GM21515 (cell line): ENCODE measurements at regions not wholly inside any gene's neighbourhood (a gene's known extent, or its start where the extent isn't known, plus 50 kb on each side); places are given as distances from the start of the nearest gene placed in this dataset.

Experiments used
- ATAC-seq: cut with Tn5 transposase; IDR thresholded peaks from one replicate; pipeline ENCODE4 v1.9.1; 2021; ENCODE audit not compliant: unreplicated experiment

DNA sequence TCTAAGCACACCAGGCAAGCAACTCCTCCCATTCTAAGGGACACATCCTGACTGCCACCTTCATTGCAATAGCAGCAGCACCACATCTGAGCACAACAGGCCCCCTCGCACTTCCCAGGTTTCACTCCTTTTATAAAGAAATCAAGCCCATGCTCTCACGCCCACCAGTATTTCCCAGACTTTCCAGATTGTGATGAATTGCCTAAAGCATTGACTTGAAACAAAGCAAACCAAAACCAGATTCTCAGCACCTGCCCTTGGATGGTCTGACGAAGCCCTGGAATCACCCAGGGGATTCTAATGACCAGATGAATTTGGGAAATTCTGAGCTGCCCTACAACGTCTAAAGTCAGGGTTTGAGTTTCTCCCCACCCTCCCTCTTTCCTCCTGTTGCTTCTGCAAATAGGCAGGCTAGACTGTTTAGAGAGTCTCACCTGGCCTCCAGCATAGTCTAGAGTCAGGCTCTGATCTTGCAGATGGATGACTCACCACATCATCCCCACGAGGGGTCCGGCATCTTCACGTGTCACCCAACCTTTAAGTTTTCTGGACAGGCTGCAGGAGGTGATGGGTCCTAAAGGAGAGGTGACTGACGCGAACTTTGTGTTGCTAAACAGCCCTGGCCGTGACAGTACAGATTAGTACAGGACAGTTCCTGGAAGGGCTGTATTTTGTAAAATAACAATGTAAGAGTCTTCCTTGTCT is 198.0 kb downstream of the SKIDA1 start:
- no peak for ATAC-seq

DNA sequence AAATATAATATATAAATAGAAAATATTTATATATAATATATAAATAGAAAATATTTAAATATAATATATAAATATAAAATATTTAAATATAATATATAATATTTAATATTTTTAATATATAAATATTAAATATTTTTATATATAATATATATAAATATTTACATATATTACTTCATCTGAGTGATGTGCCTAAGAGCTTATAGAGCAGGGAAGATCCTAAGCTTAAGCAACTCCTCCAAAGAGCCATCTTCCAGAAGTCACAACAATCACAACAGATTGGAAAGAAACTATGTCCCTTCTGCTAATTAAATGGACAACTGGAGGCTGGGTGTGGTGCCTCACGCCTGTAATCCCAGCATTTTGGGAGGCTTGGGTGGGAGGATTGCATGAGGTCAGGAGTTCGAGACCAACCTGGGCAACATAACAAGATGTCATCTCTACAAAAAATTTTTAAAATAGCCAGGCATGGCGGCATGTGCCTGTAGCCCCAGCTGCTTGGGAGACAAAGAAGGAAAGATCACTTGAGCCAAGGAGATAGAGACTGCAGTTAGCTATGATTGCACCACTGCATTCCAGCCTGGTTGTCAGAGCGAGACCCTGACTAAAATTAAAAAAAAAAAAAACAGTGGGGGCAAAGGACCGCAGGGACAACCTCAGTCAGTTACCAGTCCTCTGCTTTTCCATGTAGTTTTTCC is 198.7 kb downstream of the SKIDA1 start:
- no peak for ATAC-seq

DNA sequence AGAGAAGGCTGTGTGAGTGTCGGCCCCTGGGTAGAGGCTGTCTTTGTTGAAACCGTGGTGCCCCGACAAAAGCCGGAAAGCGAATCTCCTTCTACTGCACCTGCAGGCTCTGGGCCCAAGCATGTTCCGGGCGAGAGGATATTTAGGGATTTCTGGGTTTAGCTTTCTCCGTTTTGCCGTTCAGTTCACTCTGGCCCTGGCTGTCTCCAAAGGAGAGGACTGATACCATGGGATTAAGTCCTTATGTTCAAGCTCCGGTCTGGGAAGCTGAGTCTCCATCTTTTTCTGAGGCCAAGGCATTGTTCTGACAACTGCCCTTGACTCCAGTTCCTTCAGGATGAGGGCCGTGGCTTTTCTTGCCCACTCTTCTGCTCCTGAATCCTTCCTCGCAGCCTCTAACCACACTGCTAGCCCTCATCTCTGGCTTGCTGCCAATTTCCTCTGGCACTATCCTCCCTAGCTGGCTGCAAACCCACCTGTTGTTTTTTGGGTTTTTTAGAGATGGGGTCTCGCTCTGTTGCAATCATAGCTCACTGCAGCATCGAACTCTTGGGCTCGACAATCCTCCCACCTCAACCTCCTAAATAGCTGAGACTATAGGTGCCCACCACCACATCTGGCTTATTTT is 206.8 kb downstream of the SKIDA1 start:
- ATAC-seq = no peak

DNA sequence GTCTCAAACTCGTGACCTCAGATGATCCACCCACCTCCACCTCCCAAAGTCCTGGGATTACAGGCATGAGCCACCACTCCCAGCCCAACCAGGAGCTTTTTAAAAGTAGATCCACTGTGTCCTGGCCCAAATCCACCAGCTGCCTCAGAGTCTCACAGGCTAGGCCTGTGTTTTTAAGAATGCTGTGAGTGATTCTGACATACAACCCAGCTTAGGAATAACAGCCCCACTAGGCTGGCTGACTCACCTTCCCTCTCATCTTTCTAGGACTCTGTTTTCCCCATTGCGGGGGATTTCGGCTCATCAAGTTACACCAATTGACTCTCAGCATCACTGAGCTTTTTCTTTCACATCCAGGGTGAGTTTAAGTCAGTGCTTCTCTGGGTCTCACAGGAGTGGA is 207.6 kb downstream of the SKIDA1 start:
- no peak for ATAC-seq

- no peak for ATAC-seq
Measured at GRCh38 chr10:21315645-21316220, 209.7 kb downstream of the SKIDA1 start.

DNA sequence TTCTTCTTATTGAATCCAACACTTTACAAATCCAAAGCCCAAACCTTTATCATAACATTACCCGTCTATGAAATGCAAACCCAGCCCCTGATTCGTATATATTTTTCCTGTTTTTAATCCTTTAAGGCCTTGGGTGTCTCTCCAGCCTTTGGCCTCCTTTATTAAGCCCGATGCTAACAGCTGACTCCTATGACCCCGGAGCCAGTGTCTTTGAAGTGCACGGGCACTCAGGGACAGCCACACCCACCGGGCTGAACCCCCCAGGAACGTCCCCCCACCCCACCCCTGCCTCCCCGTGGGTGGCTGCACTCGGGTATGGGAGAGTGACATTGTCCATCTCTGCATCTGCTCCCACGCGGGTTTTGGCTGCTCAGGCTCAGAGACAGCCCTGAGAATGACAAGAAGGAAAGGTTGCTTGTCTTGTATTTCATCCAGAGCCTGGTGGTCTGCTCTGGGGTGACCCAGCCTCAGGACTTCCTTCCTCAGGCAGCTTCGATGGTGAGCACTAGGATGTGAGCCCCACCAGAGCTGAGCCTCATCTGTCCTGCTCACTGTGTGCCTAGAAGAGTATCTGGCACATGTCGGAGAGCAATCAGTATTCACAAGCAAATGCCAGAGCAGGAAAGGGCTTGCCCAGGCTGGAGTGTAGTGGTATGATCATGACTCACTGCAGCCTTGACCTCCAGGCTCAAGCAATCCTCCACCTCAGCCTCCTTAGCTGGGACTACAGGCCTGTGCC is 210.4 kb downstream of the SKIDA1 start:
- no peak for ATAC-seq

GRCh38 chr10:21314111-21314626 is 211.3 kb downstream of the SKIDA1 start:
- no peak for ATAC-seq

DNA sequence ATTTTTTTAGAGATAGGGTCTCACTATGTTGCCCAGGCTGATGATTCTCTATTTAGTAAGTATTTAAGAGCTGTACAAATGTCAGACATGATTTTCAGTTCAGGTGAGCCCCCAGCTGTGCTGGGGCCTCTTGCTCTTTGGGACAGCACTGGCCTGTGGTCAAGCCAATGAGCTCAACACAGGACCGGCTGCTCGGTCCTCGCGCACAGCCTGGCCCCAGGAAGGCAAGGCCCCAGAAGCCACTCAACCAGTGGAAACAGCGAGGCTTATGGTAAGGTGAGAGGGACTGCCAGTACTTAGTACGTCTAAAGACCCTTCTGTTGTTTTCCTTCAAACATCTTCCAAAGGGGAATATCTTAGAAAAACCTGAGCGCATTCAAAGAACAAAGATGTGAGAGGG is 211.8 kb downstream of the SKIDA1 start:
- no peak for ATAC-seq

- ATAC-seq = no peak
Measured at GRCh38 chr10:21311426-21311825, 214.1 kb downstream of the SKIDA1 start.

GRCh38 chr10:21309427-21309826 is 216.1 kb downstream of the SKIDA1 start:
- ATAC-seq = no peak

DNA sequence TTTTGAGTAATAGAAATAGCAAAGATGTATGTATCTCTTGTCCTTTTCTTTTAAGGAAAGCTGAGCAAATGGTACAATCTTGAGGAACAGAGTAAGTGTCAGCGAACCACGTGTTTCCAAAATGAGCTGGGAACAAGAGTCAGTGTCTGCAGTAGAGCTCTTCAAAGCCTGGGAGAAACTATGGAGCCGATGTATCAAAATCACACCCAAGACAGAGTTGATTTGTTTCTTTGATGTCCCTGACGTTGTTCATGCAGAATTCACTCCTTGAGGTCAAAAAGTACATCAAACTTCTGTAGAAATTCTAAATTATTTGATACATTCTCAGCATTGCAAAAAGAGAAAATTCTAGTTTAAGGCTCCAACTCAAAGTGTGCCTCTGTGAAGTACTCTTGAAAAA is 216.5 kb downstream of the SKIDA1 start:
- no peak for ATAC-seq

GRCh38 chr10:21308018-21308417 is 217.5 kb downstream of the SKIDA1 start:
- no peak for ATAC-seq

DNA sequence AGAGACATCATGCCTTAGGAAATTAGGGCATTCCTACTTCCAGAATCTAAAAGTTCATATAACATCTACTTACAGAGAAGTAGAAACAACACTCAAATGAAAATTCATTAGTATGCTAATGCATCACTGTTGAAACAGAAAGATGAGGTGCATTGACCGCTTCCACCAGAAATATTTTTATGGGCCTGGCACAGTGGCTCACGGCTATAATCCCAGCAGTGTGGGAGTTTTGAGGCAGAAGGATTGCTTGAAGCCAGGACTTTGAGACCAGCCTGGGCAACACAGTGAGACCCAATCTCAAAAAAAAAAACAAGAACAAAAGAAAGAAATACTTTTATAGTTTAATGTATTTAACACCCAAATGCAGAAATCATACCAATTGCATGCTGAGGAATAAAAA is 220.9 kb downstream of the SKIDA1 start:
- ATAC-seq = no peak

DNA sequence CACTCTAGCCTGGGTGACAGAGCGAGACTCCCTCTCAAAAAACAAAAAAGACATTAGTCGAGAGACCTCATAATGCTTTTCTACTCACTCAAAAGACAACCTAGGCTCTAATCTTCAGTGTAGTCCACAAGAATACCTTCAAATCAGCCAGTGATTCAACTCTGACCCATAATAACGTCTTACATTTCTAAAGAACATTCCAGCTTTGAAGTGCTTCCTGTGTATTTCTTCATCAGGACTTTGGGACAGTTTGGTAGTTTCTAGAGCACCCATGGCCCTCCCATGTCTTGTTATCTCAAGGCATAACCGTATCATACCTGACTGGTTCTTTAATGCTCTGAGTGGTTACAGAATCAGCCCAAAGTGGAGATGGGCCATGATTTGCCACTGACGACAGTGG is 221.3 kb downstream of the SKIDA1 start:
- ATAC-seq = no peak

DNA sequence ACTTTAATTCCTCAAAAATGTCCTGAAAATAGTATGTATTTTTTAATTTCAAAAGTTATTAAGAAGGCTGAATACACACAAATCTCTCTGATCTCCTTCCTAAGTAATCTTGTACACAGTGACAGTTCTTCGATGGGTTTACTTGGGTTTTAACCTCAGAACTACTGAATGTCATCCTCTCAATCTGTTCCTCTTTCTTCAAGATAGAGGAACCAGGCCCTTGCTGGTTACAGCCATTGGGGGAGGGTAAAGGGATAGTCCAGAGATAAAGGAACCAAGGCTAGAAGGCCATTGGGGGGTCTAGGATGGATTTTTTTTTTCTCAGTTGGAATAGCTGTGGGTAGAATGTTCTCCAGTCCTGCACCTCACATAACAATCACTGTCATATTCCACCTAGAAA is 224.9 kb downstream of the SKIDA1 start:
- no peak for ATAC-seq

DNA sequence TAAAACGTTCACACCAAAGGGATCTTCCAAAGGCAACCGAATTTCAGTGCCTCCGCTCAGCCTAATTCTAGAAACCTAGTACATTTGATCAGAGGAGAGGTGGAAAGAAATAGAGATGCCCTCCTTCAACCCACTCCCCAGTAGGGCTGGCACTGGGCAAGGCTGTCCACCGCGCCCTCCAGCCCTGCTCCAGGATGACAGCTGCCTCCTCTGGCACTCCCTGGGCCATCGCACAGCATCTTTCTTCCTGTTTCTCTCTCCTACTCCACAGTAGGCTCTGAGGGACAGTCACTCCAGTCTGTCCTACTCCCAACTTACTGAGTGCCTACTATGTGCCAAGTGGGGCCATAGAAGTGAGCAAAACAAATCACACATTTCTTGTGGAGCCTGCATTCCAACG is 226.2 kb downstream of the SKIDA1 start:
- ATAC-seq = no peak

GRCh38 chr10:21298701-21299100 is 226.8 kb downstream of the SKIDA1 start:
- no peak for ATAC-seq

- ATAC-seq = no peak
Measured at GRCh38 chr10:21297603-21298383, 227.7 kb downstream of the SKIDA1 start.

- no peak for ATAC-seq
Measured at GRCh38 chr10:21296575-21297355, 228.7 kb downstream of the SKIDA1 start.
